Femur (tissue), 1 donor: ENCODE measurements at regions not wholly inside any gene's neighbourhood (a gene's known extent, or its start where the extent isn't known, plus 50 kb on each side); places are given as distances from the start of the nearest gene placed in this dataset.
"Not testable (repeated sequence)": the region's sequence is repeated elsewhere in the genome, so short reads cannot be mapped to it uniquely, and the experiment has no call there.

Experiments
- DNase-seq: peaks from one replicate; pipeline ENCODE4 v3.0.0-alpha.2; 2017

- peak; percentile 74 for DNase-seq
Observed at GRCh38 chr6:16947375-16948015, 154.4 kb upstream of the STMND1 start.

GRCh38 chr6:16944596-16944995, 157.3 kb upstream of the STMND1 start:
- no peak for DNase-seq

- no peak for DNase-seq
Observed at GRCh38 chr6:16939839-16940238, 162.0 kb upstream of the STMND1 start.

- no peak for DNase-seq
Observed at GRCh38 chr6:16939351-16939750, 162.5 kb upstream of the STMND1 start.

GRCh38 chr6:16936893-16937292, 165.0 kb upstream of the STMND1 start:
- DNase-seq: no peak

- DNase-seq: no peak
Observed at GRCh38 chr6:16933961-16934360, 167.9 kb upstream of the STMND1 start.

GRCh38 chr6:16933532-16933931, 168.3 kb upstream of the STMND1 start:
- DNase-seq: no peak

- DNase-seq: no peak
Observed at GRCh38 chr6:16932920-16933319, 168.9 kb upstream of the STMND1 start.

GRCh38 chr6:16931079-16931478, 169.8 kb upstream of the ATXN1 start:
- not testable (repeated sequence) for DNase-seq

GRCh38 chr6:16930432-16930831, 169.2 kb upstream of the ATXN1 start:
- DNase-seq: no peak

GRCh38 chr6:16929809-16930208, 168.5 kb upstream of the ATXN1 start:
- DNase-seq: no peak

- no peak for DNase-seq
Observed at GRCh38 chr6:16928387-16928786, 167.1 kb upstream of the ATXN1 start.

- no peak for DNase-seq
Observed at GRCh38 chr6:16927205-16927604, 165.9 kb upstream of the ATXN1 start.

GRCh38 chr6:16925461-16925860, 164.2 kb upstream of the ATXN1 start:
- no peak for DNase-seq

GRCh38 chr6:16922282-16922681, 161.0 kb upstream of the ATXN1 start:
- no peak for DNase-seq

- DNase-seq: no peak
Observed at GRCh38 chr6:16921399-16922110, 160.3 kb upstream of the ATXN1 start.

GRCh38 chr6:16918586-16918985, 157.3 kb upstream of the ATXN1 start:
- DNase-seq: no peak

GRCh38 chr6:16914184-16914583, 152.9 kb upstream of the ATXN1 start:
- no peak for DNase-seq

- DNase-seq: no peak
Observed at GRCh38 chr6:16912756-16913155, 151.5 kb upstream of the ATXN1 start.

- DNase-seq: no peak
Observed at GRCh38 chr6:16911088-16911487, 149.8 kb upstream of the ATXN1 start.

- no peak for DNase-seq
Observed at GRCh38 chr6:16909658-16910360, 148.5 kb upstream of the ATXN1 start.

GRCh38 chr6:16907991-16908390, 146.7 kb upstream of the ATXN1 start:
- no peak for DNase-seq

GRCh38 chr6:16904957-16905356, 143.7 kb upstream of the ATXN1 start:
- no peak for DNase-seq

- peak; percentile 18 for DNase-seq
Observed at GRCh38 chr6:16903470-16903869, 142.2 kb upstream of the ATXN1 start.
